Smooth muscle cell (in vitro differentiated cells): ENCODE measurements at regions not wholly inside any gene's neighbourhood (a gene's known extent, or its start where the extent isn't known, plus 50 kb on each side); places are given as distances from the start of the nearest gene placed in this dataset.

ENCODE experiments used
- DNase-seq: peaks from one replicate; lab custom pipeline; 2025; ENCODE audit not compliant: unreplicated experiment; lab: John Stamatoyannopoulos, UW
- H2AFZ ChIP-seq: fragments of 200-600 bp; sonication (generic); 2 replicates; pipeline ENCODE4 v1.6.0; 2016; ENCODE audit warnings: antibody characterized with exemption, low read depth, mild to moderate bottlenecking
- H3F3A ChIP-seq: fragments of 200-600 bp; sonication (generic); 2 replicates; pipeline ENCODE4 v1.6.0; 2017; ENCODE audit warnings: antibody characterized with exemption, low read depth
- H3K27ac ChIP-seq: fragments of 200-600 bp; sonication (generic); 2 replicates; pipeline ENCODE4 v1.5.1; 2016; ENCODE audit warnings: low read depth, mild to moderate bottlenecking
- H3K27me3 ChIP-seq: fragments of 200-600 bp; sonication (generic); 2 replicates; pipeline ENCODE4 v1.6.1; 2016; ENCODE audit warnings: low read depth, mild to moderate bottlenecking
- H3K36me3 ChIP-seq: fragments of 200-600 bp; sonication (generic); 2 replicates; pipeline ENCODE4 v1.5.1; 2016; ENCODE audit warnings: low read depth
- H3K4me1 ChIP-seq: fragments of 200-600 bp; sonication (generic); 2 replicates; pipeline ENCODE4 v1.5.1; 2016; ENCODE audit warnings: low read depth
- H3K4me2 ChIP-seq: fragments of 200-600 bp; sonication (generic); 2 replicates; pipeline ENCODE4 v1.6.0; 2016; ENCODE audit warnings: mild to moderate bottlenecking
- H3K4me3 ChIP-seq: fragments of 200-600 bp; sonication (generic); 2 replicates; pipeline ENCODE4 v1.5.1; 2016; ENCODE audit warnings: mild to moderate bottlenecking
- H3K79me2 ChIP-seq: fragments of 200-600 bp; sonication (generic); 2 replicates; pipeline ENCODE4 v1.6.0; 2016; ENCODE audit warnings: low read depth, mild to moderate bottlenecking
- H3K9ac ChIP-seq: fragments of 200-600 bp; sonication (generic); 2 replicates; pipeline ENCODE4 v1.6.0; 2016; ENCODE audit warnings: low read depth
- H3K9me3 ChIP-seq: fragments of 200-600 bp; sonication (generic); replicated peaks from 2 replicates; pipeline ENCODE4 v1.5.1; 2016; ENCODE audit warnings: low read depth
- H4K20me1 ChIP-seq: fragments of 200-600 bp; sonication (generic); 2 replicates; pipeline ENCODE4 v1.6.0; 2016; ENCODE audit warnings: low read depth
- WGBS: methylation state at CpG from one replicate; pipeline ENCODE4 v1.1.7; 2016; ENCODE audit warnings: low lambda C conversion rate; 5-methylcytosine and 5-hydroxymethylcytosine counted together
- TF ChIP-seq, protein P1 (sequence below): fragments of 200-600 bp; sonication (generic); IDR thresholded peaks from 2 replicates; pipeline ENCODE4 v1.5.1; 2017; ENCODE audit warnings: borderline replicate concordance, mild to moderate bottlenecking, antibody characterized with exemption; ENCODE audit not compliant: insufficient read depth, poor library complexity, severe bottlenecking

DNA sequence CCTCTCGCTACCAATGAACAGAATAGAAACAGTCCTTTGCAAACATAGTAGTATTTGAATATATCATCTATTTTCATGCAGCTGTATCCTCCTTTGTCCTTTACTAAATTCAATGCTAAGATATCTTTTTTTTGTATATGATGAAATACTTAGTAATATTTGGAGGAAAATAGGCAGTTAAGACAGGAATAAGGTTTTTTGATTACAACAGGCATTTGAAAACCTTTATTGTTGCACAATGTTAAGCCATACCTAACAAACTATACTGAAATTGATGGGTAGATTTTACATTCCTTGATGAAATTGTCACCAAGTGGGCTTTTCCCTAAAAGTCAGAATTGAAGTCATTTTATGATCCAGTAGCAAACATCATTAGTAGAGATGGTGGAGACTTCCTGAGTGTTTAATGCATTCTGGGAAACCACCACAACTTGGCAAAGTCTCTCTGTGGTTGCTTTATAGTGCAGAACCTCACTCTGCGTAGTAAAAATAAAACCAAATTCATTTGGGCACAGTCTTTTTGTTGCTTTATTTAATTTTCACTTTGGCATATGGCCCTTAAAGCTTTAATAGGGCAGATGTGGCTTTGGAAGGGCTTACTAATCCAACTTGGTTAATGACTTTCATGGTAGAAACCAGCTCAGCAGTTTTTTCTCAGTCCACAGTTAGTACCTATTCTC, 216.0 kb downstream of the DIPK2A start:
- H3K4me3 ChIP-seq: no peak overlapping the region
- H3K9me3 ChIP-seq: no peaks in the 10 kb centered on the region
- peaks cover 5% of the 10 kb centered on the region for H3K4me1 ChIP-seq
- H3K27ac ChIP-seq: peak overlapping the region; percentile 24
- no peaks in the 10 kb centered on the region for H3K79me2 ChIP-seq
- 72% methylated on average over 2 of the region's 2 CpGs for WGBS
- no peak overlapping the region for H3K4me2 ChIP-seq
- no peaks in the 10 kb centered on the region for H3K36me3 ChIP-seq
- H3F3A ChIP-seq: no peaks in the 10 kb centered on the region
- H2AFZ ChIP-seq: no peak overlapping the region
- no peak overlapping the region for H3K9ac ChIP-seq
- TF ChIP-seq, protein P1, sequence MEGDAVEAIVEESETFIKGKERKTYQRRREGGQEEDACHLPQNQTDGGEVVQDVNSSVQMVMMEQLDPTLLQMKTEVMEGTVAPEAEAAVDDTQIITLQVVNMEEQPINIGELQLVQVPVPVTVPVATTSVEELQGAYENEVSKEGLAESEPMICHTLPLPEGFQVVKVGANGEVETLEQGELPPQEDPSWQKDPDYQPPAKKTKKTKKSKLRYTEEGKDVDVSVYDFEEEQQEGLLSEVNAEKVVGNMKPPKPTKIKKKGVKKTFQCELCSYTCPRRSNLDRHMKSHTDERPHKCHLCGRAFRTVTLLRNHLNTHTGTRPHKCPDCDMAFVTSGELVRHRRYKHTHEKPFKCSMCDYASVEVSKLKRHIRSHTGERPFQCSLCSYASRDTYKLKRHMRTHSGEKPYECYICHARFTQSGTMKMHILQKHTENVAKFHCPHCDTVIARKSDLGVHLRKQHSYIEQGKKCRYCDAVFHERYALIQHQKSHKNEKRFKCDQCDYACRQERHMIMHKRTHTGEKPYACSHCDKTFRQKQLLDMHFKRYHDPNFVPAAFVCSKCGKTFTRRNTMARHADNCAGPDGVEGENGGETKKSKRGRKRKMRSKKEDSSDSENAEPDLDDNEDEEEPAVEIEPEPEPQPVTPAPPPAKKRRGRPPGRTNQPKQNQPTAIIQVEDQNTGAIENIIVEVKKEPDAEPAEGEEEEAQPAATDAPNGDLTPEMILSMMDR: no peak
- no peaks in the 10 kb centered on the region for H3K27me3 ChIP-seq
- no peaks in the 10 kb centered on the region for H4K20me1 ChIP-seq
- no peak for DNase-seq

DNA sequence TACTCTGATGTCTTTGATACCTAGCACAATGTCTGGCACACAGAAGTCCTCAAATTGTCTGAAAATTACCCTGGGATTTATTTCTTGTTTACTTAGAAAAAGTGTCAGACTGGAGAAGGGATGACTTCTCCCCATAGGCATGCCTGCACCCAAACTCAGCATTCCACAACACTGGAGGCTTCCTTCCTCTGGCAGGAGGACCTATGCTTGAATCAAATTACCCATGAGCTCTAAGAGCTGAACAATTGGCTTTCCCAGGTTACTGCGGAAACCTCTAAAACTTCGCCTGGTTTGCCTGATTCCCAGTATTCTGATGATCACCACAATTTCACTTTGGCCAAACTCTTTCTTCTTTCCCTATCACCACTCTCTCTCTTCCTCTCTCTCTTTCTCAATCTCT, 217.4 kb downstream of the DIPK2A start:
- no peaks in the 10 kb centered on the region for H3F3A ChIP-seq
- no peaks in the 10 kb centered on the region for H4K20me1 ChIP-seq
- no peaks in the 10 kb centered on the region for H3K27me3 ChIP-seq
- H3K36me3 ChIP-seq: no peaks in the 10 kb centered on the region
- no peak overlapping the region for H3K4me3 ChIP-seq
- DNase-seq: no peak
- no peak overlapping the region for H2AFZ ChIP-seq
- no peaks in the 10 kb centered on the region for H3K79me2 ChIP-seq
- 89% methylated on average over 2 of the region's 2 CpGs for WGBS
- H3K27ac ChIP-seq: no peak overlapping the region
- no peak overlapping the region for H3K4me2 ChIP-seq
- TF ChIP-seq, protein P1: no peak
- H3K4me1 ChIP-seq: peaks cover 5% of the 10 kb centered on the region
- H3K9ac ChIP-seq: no peak overlapping the region
- no peaks in the 10 kb centered on the region for H3K9me3 ChIP-seq

DNA sequence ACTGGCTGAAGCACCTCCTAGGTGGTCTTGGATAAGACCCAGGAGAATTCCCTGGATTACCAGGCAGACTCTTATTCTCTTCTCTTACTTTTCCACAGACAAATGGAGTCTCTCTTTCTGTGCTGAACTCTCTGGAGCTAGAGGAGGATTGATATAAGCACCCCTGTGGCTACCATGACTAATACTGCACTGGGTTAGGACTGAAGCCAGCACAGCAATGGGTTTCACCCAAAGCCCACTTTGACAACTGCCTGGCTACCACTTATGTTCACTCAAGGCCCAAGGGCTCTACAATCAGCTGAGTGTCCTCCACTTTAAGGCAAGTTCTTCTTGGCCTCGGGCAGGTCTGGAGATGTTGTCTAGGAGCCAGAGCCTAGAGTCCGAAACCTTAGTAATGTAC, 225.5 kb downstream of the DIPK2A start:
- H3K27me3 ChIP-seq: no peaks in the 10 kb centered on the region
- DNase-seq: no peak
- H3K36me3 ChIP-seq: no peaks in the 10 kb centered on the region
- peaks cover 5% of the 10 kb centered on the region for H3K9me3 ChIP-seq
- TF ChIP-seq, protein P1: no peak
- 98% methylated on average over 2 of the region's 2 CpGs for WGBS
- no peak overlapping the region for H2AFZ ChIP-seq
- no peaks in the 10 kb centered on the region for H3F3A ChIP-seq
- H3K4me3 ChIP-seq: no peak overlapping the region
- no peaks in the 10 kb centered on the region for H4K20me1 ChIP-seq
- H3K4me1 ChIP-seq: no peaks in the 10 kb centered on the region
- no peak overlapping the region for H3K27ac ChIP-seq
- no peak overlapping the region for H3K9ac ChIP-seq
- H3K4me2 ChIP-seq: no peak overlapping the region
- no peaks in the 10 kb centered on the region for H3K79me2 ChIP-seq

DNA sequence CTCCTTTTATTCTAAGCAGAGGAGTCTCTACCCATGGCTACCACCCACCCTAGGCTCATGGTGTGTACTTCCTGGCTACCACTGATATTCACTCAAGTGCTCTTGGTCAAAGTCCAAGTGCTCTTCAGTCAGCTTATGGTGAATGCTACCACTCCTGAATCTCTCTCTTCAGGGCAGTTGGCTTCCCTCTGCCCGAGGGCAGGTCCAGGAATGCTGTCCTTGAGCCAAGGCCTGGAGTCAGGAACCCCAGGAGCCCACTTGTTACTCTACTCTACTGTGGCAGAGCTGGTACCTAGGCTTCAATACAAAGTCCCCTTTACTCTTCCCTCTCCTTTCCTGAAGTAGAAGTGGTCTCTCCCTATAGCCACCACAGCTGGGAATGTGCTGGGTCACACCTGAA, 226.0 kb downstream of the DIPK2A start:
- H3K27me3 ChIP-seq: no peaks in the 10 kb centered on the region
- no peak overlapping the region for H3K27ac ChIP-seq
- no peaks in the 10 kb centered on the region for H3F3A ChIP-seq
- DNase-seq: no peak
- no peaks in the 10 kb centered on the region for H3K36me3 ChIP-seq
- 94% methylated on average over 1 of the region's 1 CpG for WGBS
- TF ChIP-seq, protein P1: no peak
- no peaks in the 10 kb centered on the region for H4K20me1 ChIP-seq
- H2AFZ ChIP-seq: no peak overlapping the region
- H3K4me3 ChIP-seq: no peak overlapping the region
- H3K79me2 ChIP-seq: no peaks in the 10 kb centered on the region
- H3K4me2 ChIP-seq: no peak overlapping the region
- peaks cover 5% of the 10 kb centered on the region for H3K9me3 ChIP-seq
- H3K4me1 ChIP-seq: no peaks in the 10 kb centered on the region
- H3K9ac ChIP-seq: no peak overlapping the region
